Activated B cell treated with CpG ODN at 0.5 μM for 24 hours (primary cell): ENCODE measurements at regions not wholly inside any gene's neighbourhood (a gene's known extent, or its start where the extent isn't known, plus 50 kb on each side); places are given as distances from the start of the nearest gene placed in this dataset.

Experiments used
- ATAC-seq: fragments of 200-7000 bp; cut with Tn5 transposase; one replicate; pipeline ENCODE4 v1.10.0; 2021; ENCODE audit warnings: low read depth, mild to moderate bottlenecking, moderate library complexity
- CTCF ChIA-PET: fragments of 350-600 bp; sonication (Branson Sonifier 250); formaldehyde crosslinking; loops from one replicate; lab custom pipeline; 2021; ENCODE audit warnings: antibody characterized with exemption; lab: Charles Lee
- POLR2A ChIA-PET: fragments of 350-600 bp; sonication (Branson Sonifier 250); formaldehyde crosslinking; loops from one replicate; lab custom pipeline; 2021; ENCODE audit warnings: antibody characterized with exemption; lab: Charles Lee
- DNase-seq: peaks from one replicate; pipeline ENCODE4 v3.0.0; 2022
- H3K27ac Mint-ChIP-seq: one replicate; pipeline ENCODE4 v1.8.0; 2020; ENCODE audit warnings: mixed read lengths
- H3K27me3 Mint-ChIP-seq: one replicate; pipeline ENCODE4 v1.8.0; 2021; ENCODE audit warnings: mixed read lengths
- H3K36me3 Mint-ChIP-seq: one replicate; pipeline ENCODE4 v1.8.0; 2021; ENCODE audit warnings: low read depth, mixed read lengths
- H3K4me1 Mint-ChIP-seq: one replicate; pipeline ENCODE4 v1.8.0; 2021; ENCODE audit warnings: mixed read lengths
- H3K4me3 Mint-ChIP-seq: one replicate; pipeline ENCODE4 v1.8.0; 2020; ENCODE audit warnings: mild to moderate bottlenecking, mixed read lengths
- H3K9me3 Mint-ChIP-seq: one replicate; pipeline ENCODE4 v1.8.0; 2020; ENCODE audit warnings: mixed read lengths
- CTCF ChIP-seq: fragments of 200-600 bp; IDR thresholded peaks from one replicate; pipeline ENCODE4 v1.8.0; 2022; ENCODE audit warnings: antibody characterized with exemption, mild to moderate bottlenecking
- intact Hi-C: fragments of 100-400 bp; cut with micrococcal nuclease; formaldehyde crosslinking; loops from one replicate; pipeline ENCODE4 v1.15.1; 2024

- H3K9me3 Mint-ChIP-seq = no peaks in the 10 kb centered on the region
- POLR2A ChIA-PET = no interaction called here
Observed at GRCh38 chrX:128759745-128760144, 707.5 kb upstream of the ACTRT1 start.

GRCh38 chrX:128759177-128759576 lies 707.0 kb upstream of the ACTRT1 start:
- CTCF ChIA-PET = no interaction called here
- no peak for DNase-seq
- intact Hi-C loops = no loop called here
- POLR2A ChIA-PET = no interaction called here
- Mint-ChIP-seq H3K27ac (no peak overlapping the region), H3K36me3 (no peaks in the 10 kb centered on the region), H3K4me1 (no peaks in the 10 kb centered on the region), H3K27me3 (no peaks in the 10 kb centered on the region), H3K9me3 (no peaks in the 10 kb centered on the region), H3K4me3 (no peak overlapping the region)
- no peak for ATAC-seq
- TF ChIP-seq CTCF = no peak

More at GRCh38 chrX:128759745-128760144, 707.5 kb upstream of the ACTRT1 start:
- DNase-seq (no peak), ATAC-seq (no peak)
- H3K36me3 Mint-ChIP-seq = no peaks in the 10 kb centered on the region
- no peaks in the 10 kb centered on the region for H3K4me1 Mint-ChIP-seq
- CTCF ChIA-PET = no interaction called here
- no peak for TF ChIP-seq CTCF
- H3K27ac Mint-ChIP-seq = no peak overlapping the region
- no peak overlapping the region for H3K4me3 Mint-ChIP-seq
- H3K27me3 Mint-ChIP-seq = no peaks in the 10 kb centered on the region
- intact Hi-C loops = no loop called here

GRCh38 chrX:128754130-128754529 lies 701.9 kb upstream of the ACTRT1 start:
- ATAC-seq (no peak), DNase-seq (no peak)
- POLR2A ChIA-PET = no interaction called here
- CTCF ChIA-PET = no interaction called here
- Mint-ChIP-seq H3K4me1 (no peaks in the 10 kb centered on the region), H3K4me3 (no peak overlapping the region), H3K27me3 (no peaks in the 10 kb centered on the region), H3K36me3 (no peaks in the 10 kb centered on the region), H3K9me3 (no peaks in the 10 kb centered on the region), H3K27ac (no peak overlapping the region)
- TF ChIP-seq CTCF = no peak
- intact Hi-C loops = no loop called here

- H3K27ac Mint-ChIP-seq = no peak overlapping the region
- POLR2A ChIA-PET = no interaction called here
- H3K4me3 Mint-ChIP-seq = no peak overlapping the region
Observed at GRCh38 chrX:128739539-128739938, 687.3 kb upstream of the ACTRT1 start.

GRCh38 chrX:128728943-128729342 lies 676.7 kb upstream of the ACTRT1 start:
- Mint-ChIP-seq H3K9me3 (no peaks in the 10 kb centered on the region), H3K4me3 (no peak overlapping the region), H3K27me3 (no peaks in the 10 kb centered on the region), H3K36me3 (no peaks in the 10 kb centered on the region), H3K4me1 (no peaks in the 10 kb centered on the region), H3K27ac (no peak overlapping the region)
- intact Hi-C loops = no loop called here
- DNase-seq (no peak), ATAC-seq (no peak)
- TF ChIP-seq CTCF = no peak
- ChIA-PET POLR2A (no interaction called here), CTCF (no interaction called here)

More at GRCh38 chrX:128739539-128739938, 687.3 kb upstream of the ACTRT1 start:
- CTCF ChIA-PET = no interaction called here
- no peak for TF ChIP-seq CTCF
- Mint-ChIP-seq H3K36me3 (no peaks in the 10 kb centered on the region), H3K4me1 (no peaks in the 10 kb centered on the region), H3K9me3 (no peaks in the 10 kb centered on the region), H3K27me3 (no peaks in the 10 kb centered on the region)
- DNase-seq (no peak), ATAC-seq (no peak)
- intact Hi-C loops = no loop called here
